Fibroblast of skin of abdomen (primary cell): ENCODE measurements at regions not wholly inside any gene's neighbourhood (a gene's known extent, or its start where the extent isn't known, plus 50 kb on each side); places are given as distances from the start of the nearest gene placed in this dataset.

ENCODE experiments used
- DNase-seq: peaks from one replicate; pipeline ENCODE4 v3.0.0-alpha.2; 2013

DNA sequence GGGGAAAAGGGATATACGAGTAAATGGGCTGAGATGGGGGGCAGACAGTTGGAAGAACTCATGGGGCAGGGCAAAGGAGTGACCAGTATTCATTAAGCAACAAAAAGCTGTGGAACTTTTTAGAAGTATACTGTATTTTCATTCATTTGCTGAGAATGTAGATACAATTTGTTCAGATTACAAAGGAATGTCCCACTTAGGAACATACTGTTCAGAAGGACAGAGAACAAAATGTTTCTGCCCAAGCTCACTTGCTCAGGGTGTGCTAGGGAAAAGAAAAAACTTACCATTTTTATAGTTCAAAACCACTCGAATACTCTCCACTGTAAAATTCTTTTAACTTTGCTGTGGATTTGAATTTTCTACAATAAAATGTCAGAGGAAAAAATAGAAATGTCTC is 135.2 kb upstream of the AFF2 start:
- no peak for DNase-seq

GRCh38 chrX:148371291-148371690 is 129.1 kb upstream of the AFF2 start:
- DNase-seq, result no peak

GRCh38 chrX:148372925-148373324 is 127.5 kb upstream of the AFF2 start:
- DNase-seq, result no peak

DNA sequence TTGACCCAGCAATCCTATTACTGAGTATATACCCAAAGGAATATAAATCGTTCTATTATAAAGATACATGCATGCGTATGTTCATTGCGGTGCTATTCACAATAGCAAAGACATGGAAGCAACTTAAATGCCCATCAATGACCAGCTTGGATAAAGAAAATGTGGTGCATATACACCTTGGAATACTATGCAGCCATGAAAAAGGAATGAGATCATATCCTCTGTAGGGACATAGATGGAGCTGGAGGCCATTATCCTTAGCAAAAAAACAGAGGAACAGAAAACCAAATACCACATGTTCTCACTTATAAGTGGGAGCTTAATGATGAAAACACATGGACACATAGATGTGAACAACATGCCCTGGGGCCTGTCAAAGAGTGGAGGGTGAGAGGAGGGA is 124.1 kb upstream of the AFF2 start:
- DNase-seq, result no peak

DNA sequence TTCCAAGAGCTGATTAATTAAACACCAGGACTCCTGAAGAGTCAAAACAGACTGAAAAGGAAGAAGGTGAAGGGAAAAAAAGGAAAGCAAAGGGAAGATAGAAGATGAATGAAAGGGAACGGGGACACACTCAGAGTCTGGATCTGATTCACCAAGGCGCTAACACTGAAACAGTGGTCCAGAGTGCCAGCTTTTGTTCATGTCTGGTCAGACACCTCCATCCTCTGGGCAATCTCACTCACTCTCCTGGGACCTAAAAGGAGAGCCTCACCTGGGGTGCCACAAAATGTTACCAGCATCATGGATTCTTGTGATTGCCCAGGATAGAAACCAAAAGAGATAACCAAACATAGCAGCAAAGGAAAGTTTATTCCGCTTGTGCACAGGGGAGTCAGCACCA is 120.3 kb upstream of the AFF2 start:
- DNase-seq, result no peak

DNA sequence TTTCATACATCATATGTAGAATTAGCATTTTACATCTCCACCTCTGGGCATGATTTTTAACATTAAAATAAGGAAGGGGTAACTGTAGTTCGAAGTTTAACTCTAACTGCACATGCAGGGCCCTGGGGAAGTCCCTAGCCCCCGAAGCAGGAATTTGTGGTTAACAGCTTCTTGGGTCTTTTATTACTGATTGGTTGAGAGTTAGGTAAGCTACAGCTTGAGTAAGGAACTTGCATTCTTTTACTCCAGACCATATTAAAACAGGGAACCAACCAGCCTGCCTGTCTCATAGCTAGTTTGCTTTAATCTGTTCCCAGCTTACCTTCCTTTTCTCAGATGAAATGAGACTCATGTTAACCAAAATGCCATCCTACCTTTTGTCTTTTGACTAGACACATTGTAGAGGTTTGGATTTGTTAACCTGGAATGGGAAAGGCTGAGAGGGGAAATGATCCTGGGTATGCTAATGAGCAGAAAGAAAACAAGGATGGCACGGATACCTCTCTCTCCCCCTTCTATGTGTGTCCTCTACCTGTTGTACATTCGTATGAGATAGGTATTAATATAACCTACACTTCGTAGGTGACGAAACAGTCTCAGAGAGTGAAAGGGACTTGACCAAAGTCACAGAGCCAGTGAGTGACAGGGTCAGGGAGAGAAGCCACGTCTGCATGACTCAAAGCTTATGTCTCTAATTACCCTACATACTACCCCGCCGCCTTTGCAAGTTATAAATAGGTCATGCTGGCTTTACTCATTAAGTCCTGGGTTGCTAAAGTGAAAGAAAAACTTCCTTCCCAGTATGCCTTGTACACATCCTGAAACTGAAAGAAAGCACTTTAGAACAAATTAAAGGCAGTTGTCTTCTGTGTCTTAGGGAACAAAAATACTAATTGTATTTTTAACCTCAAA is 119.5 kb upstream of the AFF2 start:
- DNase-seq, result peak; percentile 57

GRCh38 chrX:148381603-148382002 is 118.8 kb upstream of the AFF2 start:
- DNase-seq, result no peak

DNA sequence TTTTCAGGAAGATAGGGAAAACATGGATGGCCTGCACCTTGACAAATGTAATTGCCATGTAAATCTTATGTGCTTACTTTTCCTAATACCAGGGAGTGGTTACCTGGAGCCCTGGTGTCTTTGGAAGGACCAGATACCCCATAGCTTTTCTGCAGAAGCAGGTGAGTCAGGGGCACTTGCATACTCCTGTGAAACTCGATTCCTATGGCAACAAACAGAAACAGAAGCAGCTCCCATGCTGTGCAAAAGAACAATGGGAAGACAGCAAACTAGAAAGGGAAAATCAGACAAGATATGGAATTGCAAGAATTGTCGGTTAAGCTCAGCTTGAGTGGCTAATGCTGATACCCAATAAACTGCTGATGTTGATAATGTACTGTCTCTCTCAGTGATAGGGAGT is 117.4 kb upstream of the AFF2 start:
- no peak for DNase-seq

GRCh38 chrX:148385471-148385870 is 114.9 kb upstream of the AFF2 start:
- DNase-seq, result no peak

DNA sequence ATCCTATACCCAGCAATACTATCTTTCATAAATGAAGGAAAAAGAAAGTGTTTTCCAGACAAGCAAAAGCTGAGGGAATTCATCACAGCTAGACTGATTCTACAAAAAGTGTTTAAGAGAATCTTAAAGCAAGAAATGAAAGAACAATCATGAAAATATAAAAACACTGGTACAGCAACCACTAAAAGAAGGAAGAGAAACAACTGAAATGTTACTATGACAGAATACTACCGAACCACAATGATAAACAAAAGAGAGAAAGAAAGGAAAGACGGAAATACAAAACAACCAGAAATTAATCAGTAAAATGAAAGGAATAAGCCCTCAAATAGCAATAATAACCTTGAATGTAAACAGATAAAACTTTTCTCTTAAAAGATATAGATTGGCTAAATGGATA is 110.8 kb upstream of the AFF2 start:
- no peak for DNase-seq

DNA sequence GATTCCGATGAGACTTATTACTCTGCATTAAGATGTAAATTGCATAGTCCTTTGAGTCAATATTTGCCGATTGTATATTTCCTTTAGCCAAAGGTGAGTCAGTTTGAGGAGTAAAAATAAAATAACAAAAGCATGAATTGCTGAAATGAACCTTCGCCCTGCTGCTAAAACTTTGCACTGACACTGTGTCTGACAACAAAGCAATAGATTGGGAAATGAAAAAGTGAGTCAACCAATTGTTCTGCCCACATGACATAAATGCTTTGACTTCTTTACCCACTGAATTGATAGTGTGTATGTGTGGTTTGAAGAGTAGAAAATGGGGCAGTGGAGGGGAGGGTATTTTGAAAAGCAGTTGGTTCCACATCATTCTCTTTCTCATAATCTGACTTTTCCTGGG is 88.4 kb upstream of the AFF2 start:
- no peak for DNase-seq

DNA sequence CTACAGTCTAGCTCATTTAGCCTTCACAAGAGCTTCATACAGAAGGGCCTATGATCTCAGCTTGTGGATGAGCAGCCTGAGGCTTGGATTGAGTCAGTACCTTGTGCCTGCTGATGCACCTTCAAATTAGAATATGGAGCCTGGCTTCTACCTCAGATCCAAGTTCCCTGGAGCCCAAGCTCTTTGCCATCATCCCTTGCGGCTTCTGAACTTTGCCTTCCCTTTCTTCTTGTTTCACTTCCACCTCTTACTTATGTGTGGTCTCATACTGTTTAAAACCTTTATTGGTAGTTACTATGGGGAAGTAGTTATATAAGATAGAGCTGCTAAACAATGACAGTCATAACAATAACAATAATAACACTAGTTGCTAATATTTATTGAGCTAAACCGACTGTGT is 84.3 kb upstream of the AFF2 start:
- no peak for DNase-seq

DNA sequence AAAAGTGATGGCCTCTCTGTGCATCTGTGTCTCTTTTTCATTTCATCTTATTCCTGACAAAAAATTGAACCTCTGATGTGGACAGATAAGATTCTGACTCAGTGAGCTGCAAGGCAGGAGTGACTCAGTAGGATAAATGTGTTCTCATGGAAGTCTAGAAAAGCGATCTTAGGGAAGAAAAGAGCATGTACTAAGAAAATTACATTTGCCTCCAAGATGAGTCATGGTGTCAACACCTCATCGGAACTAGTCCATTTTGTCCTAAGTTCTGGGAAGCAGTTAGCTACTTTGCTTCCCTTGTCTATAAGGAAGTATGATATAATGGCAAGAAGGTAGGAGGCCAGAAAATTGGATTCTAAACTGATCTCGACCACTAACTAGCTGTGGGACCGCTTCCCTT is 83.5 kb upstream of the AFF2 start:
- peak; percentile 66 for DNase-seq

DNA sequence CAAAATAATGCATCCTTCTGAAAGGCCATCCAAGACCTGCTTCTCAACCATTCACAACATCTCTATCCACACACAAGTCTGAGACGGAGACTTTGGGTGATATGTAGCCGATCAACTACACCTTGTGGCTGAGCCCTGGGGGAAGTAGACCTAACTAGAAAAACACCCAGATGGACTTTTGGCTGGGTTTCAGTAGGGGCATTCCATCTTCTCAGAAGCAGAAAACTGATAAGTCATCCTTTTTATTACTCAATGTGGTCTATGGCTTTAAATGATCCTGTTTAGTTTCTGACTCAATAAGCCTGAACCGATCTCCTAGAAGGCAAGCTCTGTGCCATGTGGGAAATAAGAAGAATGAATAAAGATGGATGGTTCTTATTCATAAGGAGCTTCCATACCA is 82.5 kb upstream of the AFF2 start:
- DNase-seq, result peak; percentile 72

DNA sequence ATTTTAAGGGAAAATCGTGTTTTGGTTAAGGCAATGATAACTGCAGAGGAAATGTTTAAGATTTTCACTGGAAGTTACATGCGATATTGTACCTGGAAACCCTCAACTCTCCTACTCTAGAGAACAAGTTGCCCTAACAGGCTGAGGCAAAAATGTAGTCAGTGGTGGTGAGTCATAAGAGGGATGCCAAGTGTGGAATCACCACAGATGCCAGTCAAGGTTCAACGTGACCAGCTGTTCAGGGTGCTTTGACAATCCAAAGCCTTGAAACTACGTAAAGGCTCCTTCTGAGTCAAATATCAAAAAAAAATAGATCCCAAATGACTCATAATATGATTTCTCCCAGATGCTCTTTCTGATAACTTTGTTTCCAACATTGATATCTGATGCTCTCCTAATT is 77.9 kb upstream of the AFF2 start:
- DNase-seq, result peak; percentile 34

GRCh38 chrX:148424570-148424969 is 75.8 kb upstream of the AFF2 start:
- DNase-seq, result no peak

- no peak for DNase-seq
Measured at GRCh38 chrX:148426467-148426866, 74.0 kb upstream of the AFF2 start.

DNA sequence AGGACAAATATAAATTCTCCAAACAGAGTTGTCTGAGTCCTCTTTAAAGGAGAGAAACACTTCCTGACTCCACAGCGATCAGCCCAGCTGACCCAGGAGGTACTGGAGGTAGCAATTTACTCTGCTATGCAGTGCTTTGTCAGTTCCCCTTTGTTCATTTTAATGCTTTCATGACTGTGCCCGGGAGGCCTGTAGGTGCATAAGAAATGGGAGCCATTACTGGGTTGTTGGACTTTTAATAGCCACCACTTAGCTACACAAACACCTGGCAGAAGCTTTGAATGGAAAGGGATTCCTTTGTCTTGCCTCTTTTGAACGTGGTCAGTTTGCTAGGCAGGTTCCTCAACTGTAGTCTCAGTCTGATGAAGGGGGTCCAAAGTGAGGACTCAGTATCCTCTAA is 59.0 kb upstream of the AFF2 start:
- DNase-seq, result no peak

DNA sequence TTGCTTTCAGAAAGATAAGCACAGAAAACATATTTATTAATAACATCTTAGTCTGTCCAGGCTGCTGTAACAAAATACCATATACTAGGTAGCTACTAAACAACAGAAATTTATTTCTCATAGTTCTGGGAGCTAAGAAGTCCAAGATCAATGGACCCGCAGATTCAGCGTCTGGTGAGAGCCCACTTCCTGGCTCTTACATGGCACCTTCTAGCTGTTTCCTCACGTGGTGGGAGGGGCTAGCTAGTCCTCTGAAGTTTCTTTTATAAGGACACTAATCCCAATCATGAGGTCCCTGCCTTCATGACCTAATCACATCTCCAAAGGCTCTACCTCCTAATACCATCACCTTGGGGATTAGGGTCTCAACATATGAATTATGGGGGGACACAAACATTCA is 57.2 kb upstream of the AFF2 start:
- DNase-seq, result no peak

GRCh38 chrX:148448686-148449085 is 51.7 kb upstream of the AFF2 start:
- DNase-seq, result no peak
